GM18858 (cell line): ENCODE measurements at regions not wholly inside any gene's neighbourhood (a gene's known extent, or its start where the extent isn't known, plus 50 kb on each side); places are given as distances from the start of the nearest gene placed in this dataset.

Source experiments
- ATAC-seq: cut with Tn5 transposase; IDR thresholded peaks from one replicate; pipeline ENCODE4 v1.9.1; 2021; ENCODE audit not compliant: unreplicated experiment

GRCh38 chr3:79922633-79923032 is 154.8 kb upstream of the ROBO1 start:
- ATAC-seq: no peak

- ATAC-seq: no peak
These were observed 149.8 kb upstream of the ROBO1 start for GRCh38 chr3:79917561-79917960.

GRCh38 chr3:79910337-79910736 is 142.5 kb upstream of the ROBO1 start:
- no peak for ATAC-seq

- no peak for ATAC-seq
These were observed 138.3 kb upstream of the ROBO1 start for GRCh38 chr3:79906106-79906505.

GRCh38 chr3:79902151-79902550 is 134.4 kb upstream of the ROBO1 start:
- no peak for ATAC-seq

GRCh38 chr3:79898907-79899306 is 131.1 kb upstream of the ROBO1 start:
- ATAC-seq: no peak

- ATAC-seq: no peak
These were observed 128.3 kb upstream of the ROBO1 start for GRCh38 chr3:79896086-79896485.

- no peak for ATAC-seq
These were observed 119.4 kb upstream of the ROBO1 start for GRCh38 chr3:79887213-79887612.

- no peak for ATAC-seq
These were observed 118.4 kb upstream of the ROBO1 start for GRCh38 chr3:79886204-79886603.

GRCh38 chr3:79885407-79885806 is 117.6 kb upstream of the ROBO1 start:
- no peak for ATAC-seq

GRCh38 chr3:79884354-79884753 is 116.6 kb upstream of the ROBO1 start:
- ATAC-seq: no peak

GRCh38 chr3:79881431-79881830 is 113.6 kb upstream of the ROBO1 start:
- ATAC-seq: no peak

GRCh38 chr3:79878708-79879107 is 110.9 kb upstream of the ROBO1 start:
- ATAC-seq: no peak

GRCh38 chr3:79874646-79875045 is 106.8 kb upstream of the ROBO1 start:
- no peak for ATAC-seq

GRCh38 chr3:79872483-79872882 is 104.7 kb upstream of the ROBO1 start:
- no peak for ATAC-seq

GRCh38 chr3:79871656-79872055 is 103.9 kb upstream of the ROBO1 start:
- ATAC-seq: no peak

GRCh38 chr3:79870313-79870620 is 102.5 kb upstream of the ROBO1 start:
- no peak for ATAC-seq

- ATAC-seq: no peak
These were observed 101.9 kb upstream of the ROBO1 start for GRCh38 chr3:79869461-79870312.

- ATAC-seq: no peak
These were observed 98.4 kb upstream of the ROBO1 start for GRCh38 chr3:79866162-79866561.

- no peak for ATAC-seq
These were observed 96.3 kb upstream of the ROBO1 start for GRCh38 chr3:79864077-79864476.

- ATAC-seq: no peak
These were observed 81.1 kb upstream of the ROBO1 start for GRCh38 chr3:79848876-79849275.

GRCh38 chr3:79847928-79848327 is 80.1 kb upstream of the ROBO1 start:
- no peak for ATAC-seq
